ENCODE measurements at regions not wholly inside any gene's neighbourhood (a gene's known extent, or its start where the extent isn't known, plus 50 kb on each side); places are given as distances from the start of the nearest gene placed in this dataset.

GRCh38 chr1:14440166-14440565 is 158.3 kb upstream of the KAZN start:
- Mint-ChIP-seq H3K4me3 (no peak overlapping the region), H3K27me3 (no peaks in the 10 kb centered on the region), H3K4me1 (ENCODE audit: low read depth) (no peaks in the 10 kb centered on the region), H3K36me3 (no peaks in the 10 kb centered on the region), H3K27ac (no peak overlapping the region), H3K9me3 (ENCODE audit: low read depth) (no peaks in the 10 kb centered on the region)

DNA sequence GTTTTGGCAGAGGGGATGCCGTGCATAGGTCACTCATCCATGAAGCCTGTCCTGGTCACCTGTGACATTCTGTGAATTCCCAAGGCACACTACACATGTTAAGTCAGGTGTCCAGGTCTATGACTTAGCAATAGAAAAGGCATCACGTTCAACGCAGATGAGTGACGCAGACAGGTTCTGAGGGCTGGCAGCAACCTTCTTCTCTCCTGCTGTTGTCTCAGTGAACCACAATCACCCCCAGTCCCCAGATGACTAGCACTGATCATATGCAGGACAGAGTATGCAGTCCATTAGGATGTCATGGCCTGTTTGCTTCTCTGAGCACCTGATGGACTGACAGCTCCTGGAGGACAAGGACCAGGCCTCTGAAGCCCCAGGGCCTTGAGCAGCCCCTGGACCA is 157.8 kb upstream of the KAZN start:
- Mint-ChIP-seq H3K9me3 (ENCODE audit: low read depth) (no peaks in the 10 kb centered on the region), H3K27ac (no peak overlapping the region), H3K4me3 (no peak overlapping the region), H3K36me3 (no peaks in the 10 kb centered on the region), H3K4me1 (ENCODE audit: low read depth) (no peaks in the 10 kb centered on the region), H3K27me3 (no peaks in the 10 kb centered on the region)

- H3K4me1 Mint-ChIP-seq (ENCODE audit: low read depth): no peaks in the 10 kb centered on the region
- no peaks in the 10 kb centered on the region for H3K27me3 Mint-ChIP-seq
- H3K9me3 Mint-ChIP-seq (ENCODE audit: low read depth): no peaks in the 10 kb centered on the region
- H3K4me3 Mint-ChIP-seq: no peak overlapping the region
- H3K36me3 Mint-ChIP-seq: no peaks in the 10 kb centered on the region
- no peak overlapping the region for H3K27ac Mint-ChIP-seq
Observed at GRCh38 chr1:14441302-14441741, 157.2 kb upstream of the KAZN start.

GRCh38 chr1:14442669-14443068 is 155.8 kb upstream of the KAZN start:
- no peaks in the 10 kb centered on the region for H3K36me3 Mint-ChIP-seq
- H3K4me3 Mint-ChIP-seq: no peak overlapping the region
- no peaks in the 10 kb centered on the region for H3K4me1 Mint-ChIP-seq (ENCODE audit: low read depth)
- H3K9me3 Mint-ChIP-seq (ENCODE audit: low read depth): no peaks in the 10 kb centered on the region
- peaks cover 1% of the 10 kb centered on the region for H3K27me3 Mint-ChIP-seq
- no peak overlapping the region for H3K27ac Mint-ChIP-seq

GRCh38 chr1:14443164-14443787 is 155.2 kb upstream of the KAZN start:
- H3K4me3 Mint-ChIP-seq: no peak overlapping the region
- no peaks in the 10 kb centered on the region for H3K4me1 Mint-ChIP-seq (ENCODE audit: low read depth)

GRCh38 chr1:14451217-14451616 is 147.3 kb upstream of the KAZN start:
- Mint-ChIP-seq H3K4me1 (ENCODE audit: low read depth) (no peaks in the 10 kb centered on the region), H3K4me3 (no peak overlapping the region), H3K9me3 (ENCODE audit: low read depth) (no peaks in the 10 kb centered on the region), H3K27ac (no peak overlapping the region), H3K36me3 (no peaks in the 10 kb centered on the region), H3K27me3 (peaks cover 4% of the 10 kb centered on the region)

More at GRCh38 chr1:14443164-14443787, 155.2 kb upstream of the KAZN start:
- no peaks in the 10 kb centered on the region for H3K36me3 Mint-ChIP-seq
- H3K9me3 Mint-ChIP-seq (ENCODE audit: low read depth): no peaks in the 10 kb centered on the region
- H3K27me3 Mint-ChIP-seq: peaks cover 1% of the 10 kb centered on the region
- H3K27ac Mint-ChIP-seq: no peak overlapping the region

- Mint-ChIP-seq H3K27me3 (peaks cover 3% of the 10 kb centered on the region), H3K36me3 (no peaks in the 10 kb centered on the region), H3K9me3 (ENCODE audit: low read depth) (no peaks in the 10 kb centered on the region), H3K4me1 (ENCODE audit: low read depth) (no peaks in the 10 kb centered on the region), H3K4me3 (no peak overlapping the region), H3K27ac (no peak overlapping the region)
Observed at GRCh38 chr1:14452551-14452950, 145.9 kb upstream of the KAZN start.

DNA sequence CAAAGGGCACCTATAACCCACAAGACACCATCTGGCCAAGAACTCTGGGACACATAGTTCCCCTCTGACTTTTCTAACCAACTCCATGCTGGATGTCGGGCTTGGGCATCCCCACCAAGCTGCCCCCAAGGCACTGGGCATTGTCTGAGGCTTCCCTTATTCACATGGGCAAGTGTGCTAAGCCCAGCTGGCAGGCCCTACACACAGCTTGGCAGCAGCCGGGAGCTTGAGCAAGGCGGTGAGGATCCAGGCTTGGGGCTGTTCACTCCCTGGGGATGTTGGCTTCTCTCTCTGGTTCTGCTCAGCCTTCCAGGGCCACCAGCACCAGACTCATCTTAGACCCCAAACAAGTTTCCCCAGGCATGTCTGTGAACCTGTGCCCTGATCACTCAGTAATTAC is 138.3 kb upstream of the KAZN start:
- Mint-ChIP-seq H3K4me3 (no peak overlapping the region), H3K36me3 (no peaks in the 10 kb centered on the region), H3K27ac (no peak overlapping the region), H3K4me1 (ENCODE audit: low read depth) (no peaks in the 10 kb centered on the region), H3K27me3 (no peaks in the 10 kb centered on the region), H3K9me3 (ENCODE audit: low read depth) (no peaks in the 10 kb centered on the region)

DNA sequence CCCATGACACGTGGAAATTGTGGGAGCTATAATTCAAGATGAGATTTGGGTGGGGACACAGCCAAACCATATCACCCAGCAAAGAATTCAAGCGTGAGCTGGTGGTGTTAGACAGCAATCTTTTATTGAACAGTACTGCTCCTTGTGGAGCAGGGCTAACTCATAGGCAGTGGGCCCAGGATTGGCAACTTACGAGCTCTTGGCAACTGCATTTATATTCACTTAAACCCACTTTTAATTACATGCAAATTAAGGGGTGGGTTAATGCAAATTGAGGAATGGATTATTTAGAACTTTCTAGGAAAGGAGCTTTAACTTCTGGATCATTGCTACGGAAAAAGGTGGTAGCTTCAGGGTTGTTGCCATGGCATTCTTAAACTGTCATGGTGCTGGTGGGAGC is 135.6 kb upstream of the KAZN start:
- no peaks in the 10 kb centered on the region for H3K27me3 Mint-ChIP-seq
- no peaks in the 10 kb centered on the region for H3K9me3 Mint-ChIP-seq (ENCODE audit: low read depth)
- no peaks in the 10 kb centered on the region for H3K36me3 Mint-ChIP-seq
- H3K4me3 Mint-ChIP-seq: no peak overlapping the region
- no peaks in the 10 kb centered on the region for H3K4me1 Mint-ChIP-seq (ENCODE audit: low read depth)
- no peak overlapping the region for H3K27ac Mint-ChIP-seq

DNA sequence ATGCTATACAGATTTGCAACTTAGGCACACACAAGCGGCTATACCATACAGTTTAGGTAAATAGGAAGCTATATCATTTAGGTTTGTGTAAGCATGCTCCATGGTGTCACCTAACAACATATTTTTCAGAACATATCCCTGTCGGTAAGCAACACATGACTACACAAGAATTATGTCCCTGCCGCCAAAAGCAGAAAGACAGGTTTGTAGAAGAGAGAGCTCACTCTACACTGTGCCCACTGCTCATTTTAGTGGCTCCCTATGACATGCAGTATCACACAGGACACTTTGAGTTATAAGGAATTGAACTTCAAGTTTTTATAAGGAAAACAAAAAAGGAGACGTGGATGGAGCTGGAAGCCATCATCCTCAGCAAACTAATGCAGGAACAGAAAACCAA is 132.5 kb upstream of the KAZN start:
- no peaks in the 10 kb centered on the region for H3K4me1 Mint-ChIP-seq (ENCODE audit: low read depth)
- no peak overlapping the region for H3K27ac Mint-ChIP-seq
- H3K27me3 Mint-ChIP-seq: no peaks in the 10 kb centered on the region
- no peaks in the 10 kb centered on the region for H3K9me3 Mint-ChIP-seq (ENCODE audit: low read depth)
- no peak overlapping the region for H3K4me3 Mint-ChIP-seq
- no peaks in the 10 kb centered on the region for H3K36me3 Mint-ChIP-seq

DNA sequence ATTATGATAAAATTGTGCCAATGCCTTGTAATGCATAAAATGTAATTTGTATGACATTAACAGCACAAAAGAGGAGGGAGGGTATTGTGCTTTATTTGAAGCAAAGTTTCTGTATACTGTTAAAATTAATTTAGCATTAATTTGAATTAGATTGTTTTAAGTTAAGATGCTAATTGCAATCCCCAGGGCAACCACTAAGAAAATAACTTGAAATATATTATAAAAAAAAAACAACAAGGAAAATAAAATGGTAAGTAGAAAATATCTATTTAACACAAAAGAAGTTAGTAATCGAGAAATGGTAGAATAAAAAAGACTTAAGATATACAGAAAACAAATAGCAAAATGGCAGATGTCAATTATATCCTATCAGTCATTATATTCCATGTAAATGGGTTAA is 131.4 kb upstream of the KAZN start:
- Mint-ChIP-seq H3K36me3 (no peaks in the 10 kb centered on the region), H3K27me3 (no peaks in the 10 kb centered on the region), H3K4me3 (no peak overlapping the region), H3K4me1 (ENCODE audit: low read depth) (no peaks in the 10 kb centered on the region), H3K27ac (no peak overlapping the region), H3K9me3 (ENCODE audit: low read depth) (no peaks in the 10 kb centered on the region)

DNA sequence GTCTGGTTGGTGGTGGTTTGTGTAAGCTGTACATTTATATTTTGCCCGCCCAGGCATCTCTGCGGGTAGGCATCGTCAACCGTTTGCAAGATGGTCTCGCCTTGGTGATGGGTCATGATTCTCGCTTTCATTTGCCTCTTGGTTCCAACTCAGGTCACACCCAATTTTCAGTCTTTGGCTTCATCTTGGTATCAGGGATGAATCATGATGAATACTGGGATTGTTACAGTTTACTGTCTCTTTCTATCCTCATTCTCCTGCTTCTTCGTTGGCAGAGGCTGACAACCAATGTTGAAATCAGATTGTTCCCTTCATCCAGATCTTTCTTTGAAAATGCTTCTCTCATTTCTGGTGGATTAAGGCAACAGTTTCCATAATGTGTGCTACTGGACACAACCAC is 129.7 kb upstream of the KAZN start:
- Mint-ChIP-seq H3K27me3 (no peaks in the 10 kb centered on the region), H3K27ac (no peak overlapping the region), H3K4me3 (no peak overlapping the region)

GRCh38 chr1:14470802-14471201 is 127.7 kb upstream of the KAZN start:
- H3K36me3 Mint-ChIP-seq: no peaks in the 10 kb centered on the region
- no peaks in the 10 kb centered on the region for H3K27me3 Mint-ChIP-seq
- no peaks in the 10 kb centered on the region for H3K9me3 Mint-ChIP-seq (ENCODE audit: low read depth)

More for the DNA sequence above, 129.7 kb upstream of the KAZN start:
- H3K4me1 Mint-ChIP-seq (ENCODE audit: low read depth): no peaks in the 10 kb centered on the region
- no peaks in the 10 kb centered on the region for H3K9me3 Mint-ChIP-seq (ENCODE audit: low read depth)
- no peaks in the 10 kb centered on the region for H3K36me3 Mint-ChIP-seq

GRCh38 chr1:14474856-14475255 is 123.6 kb upstream of the KAZN start:
- no peaks in the 10 kb centered on the region for H3K9me3 Mint-ChIP-seq (ENCODE audit: low read depth)
- no peak overlapping the region for H3K27ac Mint-ChIP-seq
- no peaks in the 10 kb centered on the region for H3K27me3 Mint-ChIP-seq
- no peaks in the 10 kb centered on the region for H3K36me3 Mint-ChIP-seq
- H3K4me3 Mint-ChIP-seq: no peak overlapping the region
- no peaks in the 10 kb centered on the region for H3K4me1 Mint-ChIP-seq (ENCODE audit: low read depth)

More at GRCh38 chr1:14470802-14471201, 127.7 kb upstream of the KAZN start:
- Mint-ChIP-seq H3K4me3 (no peak overlapping the region), H3K27ac (no peak overlapping the region), H3K4me1 (ENCODE audit: low read depth) (no peaks in the 10 kb centered on the region)

DNA sequence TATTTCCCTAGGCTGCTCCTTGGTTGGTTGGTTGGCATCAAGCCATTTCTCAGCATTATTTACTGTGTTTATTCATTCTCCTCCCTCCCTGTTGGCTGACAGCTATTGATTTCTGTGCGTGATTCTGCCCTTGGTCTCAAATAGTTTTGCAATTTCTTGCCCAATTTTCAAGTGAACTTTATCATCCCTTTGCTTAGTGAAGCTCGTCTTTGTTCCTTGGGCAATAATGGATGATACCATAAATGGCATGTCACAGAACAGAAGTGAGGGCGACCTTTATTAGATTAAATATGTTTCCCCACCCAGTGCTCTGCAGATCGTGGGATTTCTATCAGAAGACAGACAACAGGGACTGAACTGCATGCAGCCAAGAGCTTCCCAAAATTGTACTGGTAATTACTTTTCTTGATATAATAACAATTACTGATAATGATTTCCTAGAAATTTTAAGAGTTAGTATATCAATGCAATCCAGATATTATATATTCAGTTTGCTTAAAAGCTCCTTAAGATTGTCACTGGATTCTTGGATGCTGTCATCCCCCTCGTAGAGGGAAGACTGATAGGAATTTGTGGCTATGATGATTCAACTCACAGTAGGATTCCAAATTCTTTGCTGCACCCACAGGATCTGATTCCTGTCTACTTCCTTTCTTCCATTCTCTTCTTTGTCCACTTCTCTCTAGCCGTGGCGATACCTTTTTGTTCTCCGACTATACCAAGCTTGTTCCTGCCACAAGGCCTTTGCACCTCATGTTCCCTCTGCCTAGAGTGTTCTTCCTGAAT is 122.1 kb upstream of the KAZN start:
- Mint-ChIP-seq H3K36me3 (no peaks in the 10 kb centered on the region), H3K27ac (no peak overlapping the region), H3K27me3 (no peaks in the 10 kb centered on the region), H3K9me3 (ENCODE audit: low read depth) (no peaks in the 10 kb centered on the region), H3K4me3 (no peak overlapping the region), H3K4me1 (ENCODE audit: low read depth) (no peaks in the 10 kb centered on the region)

- Mint-ChIP-seq H3K9me3 (ENCODE audit: low read depth) (no peaks in the 10 kb centered on the region), H3K36me3 (no peaks in the 10 kb centered on the region), H3K27ac (no peak overlapping the region), H3K4me1 (ENCODE audit: low read depth) (no peaks in the 10 kb centered on the region), H3K4me3 (no peak overlapping the region), H3K27me3 (no peaks in the 10 kb centered on the region)
Observed at GRCh38 chr1:14478120-14478519, 120.4 kb upstream of the KAZN start.
